Activated naive CD4-positive, alpha-beta T cell treated with anti-CD3 and anti-CD28 coated beads, Interleukin-2, amount 50 U/mL, for 24 hours (primary cell): ENCODE measurements at regions not wholly inside any gene's neighbourhood (a gene's known extent, or its start where the extent isn't known, plus 50 kb on each side); places are given as distances from the start of the nearest gene placed in this dataset.

ENCODE experiments used
- H3K27ac Mint-ChIP-seq: one replicate; pipeline ENCODE4 v1.8.0; 2021; ENCODE audit warnings: mild to moderate bottlenecking, mixed read lengths
- H3K27me3 Mint-ChIP-seq: one replicate; pipeline ENCODE4 v1.8.0; 2021; ENCODE audit warnings: mixed read lengths
- H3K36me3 Mint-ChIP-seq: one replicate; pipeline ENCODE4 v1.8.0; 2021; ENCODE audit warnings: mixed read lengths
- H3K4me1 Mint-ChIP-seq: one replicate; pipeline ENCODE4 v1.8.0; 2021; ENCODE audit warnings: mixed read lengths
- H3K4me3 Mint-ChIP-seq: one replicate; pipeline ENCODE4 v1.8.0; 2021; ENCODE audit warnings: mild to moderate bottlenecking, mixed read lengths
- H3K9me3 Mint-ChIP-seq: one replicate; pipeline ENCODE4 v1.8.0; 2021; ENCODE audit warnings: mixed read lengths

- H3K9me3 Mint-ChIP-seq: peaks cover 21% of the 10 kb centered on the region
- H3K27ac Mint-ChIP-seq: no peak overlapping the region
- H3K4me3 Mint-ChIP-seq: no peak overlapping the region
- peaks cover 1% of the 10 kb centered on the region for H3K27me3 Mint-ChIP-seq
- H3K4me1 Mint-ChIP-seq: no peaks in the 10 kb centered on the region
- H3K36me3 Mint-ChIP-seq: peaks cover 4% of the 10 kb centered on the region
These were observed 177.8 kb upstream of the RGPD4 start for GRCh38 chr2:107648781-107649404.

- no peaks in the 10 kb centered on the region for H3K27me3 Mint-ChIP-seq
- H3K4me1 Mint-ChIP-seq: no peaks in the 10 kb centered on the region
- no peak overlapping the region for H3K27ac Mint-ChIP-seq
- H3K9me3 Mint-ChIP-seq: peaks cover 11% of the 10 kb centered on the region
- no peaks in the 10 kb centered on the region for H3K36me3 Mint-ChIP-seq
- H3K4me3 Mint-ChIP-seq: no peak overlapping the region
These were observed 169.6 kb upstream of the RGPD4 start for GRCh38 chr2:107657049-107657448.

- H3K27ac Mint-ChIP-seq: no peak overlapping the region
- H3K9me3 Mint-ChIP-seq: peaks cover 11% of the 10 kb centered on the region
- H3K36me3 Mint-ChIP-seq: no peaks in the 10 kb centered on the region
- no peaks in the 10 kb centered on the region for H3K27me3 Mint-ChIP-seq
- no peaks in the 10 kb centered on the region for H3K4me1 Mint-ChIP-seq
- H3K4me3 Mint-ChIP-seq: no peak overlapping the region
These were observed 163.1 kb upstream of the RGPD4 start for GRCh38 chr2:107663632-107664031.

GRCh38 chr2:107669335-107669734, 157.4 kb upstream of the RGPD4 start:
- no peak overlapping the region for H3K27ac Mint-ChIP-seq
- no peak overlapping the region for H3K4me3 Mint-ChIP-seq
- H3K9me3 Mint-ChIP-seq: peaks cover 11% of the 10 kb centered on the region
- H3K27me3 Mint-ChIP-seq: no peaks in the 10 kb centered on the region
- H3K36me3 Mint-ChIP-seq: no peaks in the 10 kb centered on the region
- no peaks in the 10 kb centered on the region for H3K4me1 Mint-ChIP-seq

GRCh38 chr2:107681936-107682335, 144.8 kb upstream of the RGPD4 start:
- H3K27me3 Mint-ChIP-seq: no peaks in the 10 kb centered on the region
- H3K36me3 Mint-ChIP-seq: no peaks in the 10 kb centered on the region
- no peaks in the 10 kb centered on the region for H3K9me3 Mint-ChIP-seq
- no peaks in the 10 kb centered on the region for H3K4me1 Mint-ChIP-seq
- no peak overlapping the region for H3K4me3 Mint-ChIP-seq
- no peak overlapping the region for H3K27ac Mint-ChIP-seq

GRCh38 chr2:107684421-107684820, 142.3 kb upstream of the RGPD4 start:
- Mint-ChIP-seq H3K27me3 (peaks cover 1% of the 10 kb centered on the region), H3K27ac (no peak overlapping the region), H3K36me3 (no peaks in the 10 kb centered on the region), H3K4me3 (no peak overlapping the region), H3K9me3 (no peaks in the 10 kb centered on the region), H3K4me1 (no peaks in the 10 kb centered on the region)

- Mint-ChIP-seq H3K27me3 (peaks cover 1% of the 10 kb centered on the region), H3K27ac (no peak overlapping the region), H3K9me3 (no peaks in the 10 kb centered on the region), H3K36me3 (no peaks in the 10 kb centered on the region), H3K4me1 (no peaks in the 10 kb centered on the region), H3K4me3 (no peak overlapping the region)
These were observed 141.2 kb upstream of the RGPD4 start for GRCh38 chr2:107685421-107685986.

- no peak overlapping the region for H3K27ac Mint-ChIP-seq
- no peak overlapping the region for H3K4me3 Mint-ChIP-seq
- H3K9me3 Mint-ChIP-seq: no peaks in the 10 kb centered on the region
- H3K36me3 Mint-ChIP-seq: no peaks in the 10 kb centered on the region
- H3K27me3 Mint-ChIP-seq: peaks cover 1% of the 10 kb centered on the region
- H3K4me1 Mint-ChIP-seq: no peaks in the 10 kb centered on the region
These were observed 139.6 kb upstream of the RGPD4 start for GRCh38 chr2:107687073-107687472.

GRCh38 chr2:107688135-107688534, 138.6 kb upstream of the RGPD4 start:
- Mint-ChIP-seq H3K4me3 (no peak overlapping the region), H3K27ac (no peak overlapping the region), H3K27me3 (peaks cover 1% of the 10 kb centered on the region), H3K9me3 (no peaks in the 10 kb centered on the region), H3K4me1 (no peaks in the 10 kb centered on the region), H3K36me3 (no peaks in the 10 kb centered on the region)

GRCh38 chr2:107693604-107694003, 133.1 kb upstream of the RGPD4 start:
- Mint-ChIP-seq H3K27ac (no peak overlapping the region), H3K36me3 (no peaks in the 10 kb centered on the region), H3K27me3 (no peaks in the 10 kb centered on the region), H3K4me3 (no peak overlapping the region), H3K9me3 (no peaks in the 10 kb centered on the region), H3K4me1 (no peaks in the 10 kb centered on the region)

- H3K36me3 Mint-ChIP-seq: no peaks in the 10 kb centered on the region
- no peak overlapping the region for H3K27ac Mint-ChIP-seq
- no peaks in the 10 kb centered on the region for H3K27me3 Mint-ChIP-seq
- no peaks in the 10 kb centered on the region for H3K9me3 Mint-ChIP-seq
- no peaks in the 10 kb centered on the region for H3K4me1 Mint-ChIP-seq
- H3K4me3 Mint-ChIP-seq: no peak overlapping the region
These were observed 132.0 kb upstream of the RGPD4 start for GRCh38 chr2:107694667-107695066.

- Mint-ChIP-seq H3K4me1 (no peaks in the 10 kb centered on the region), H3K36me3 (no peaks in the 10 kb centered on the region), H3K27ac (no peak overlapping the region), H3K4me3 (no peak overlapping the region), H3K27me3 (no peaks in the 10 kb centered on the region), H3K9me3 (no peaks in the 10 kb centered on the region)
These were observed 129.3 kb upstream of the RGPD4 start for GRCh38 chr2:107697385-107697784.

- no peaks in the 10 kb centered on the region for H3K9me3 Mint-ChIP-seq
- H3K36me3 Mint-ChIP-seq: no peaks in the 10 kb centered on the region
- H3K27me3 Mint-ChIP-seq: no peaks in the 10 kb centered on the region
- H3K4me3 Mint-ChIP-seq: no peak overlapping the region
- H3K4me1 Mint-ChIP-seq: no peaks in the 10 kb centered on the region
- H3K27ac Mint-ChIP-seq: no peak overlapping the region
These were observed 127.8 kb upstream of the RGPD4 start for GRCh38 chr2:107698861-107699260.

- Mint-ChIP-seq H3K27ac (no peak overlapping the region), H3K9me3 (no peaks in the 10 kb centered on the region), H3K4me1 (no peaks in the 10 kb centered on the region), H3K36me3 (no peaks in the 10 kb centered on the region), H3K27me3 (no peaks in the 10 kb centered on the region), H3K4me3 (no peak overlapping the region)
These were observed 126.6 kb upstream of the RGPD4 start for GRCh38 chr2:107700073-107700472.

- peaks cover 4% of the 10 kb centered on the region for H3K4me1 Mint-ChIP-seq
- H3K4me3 Mint-ChIP-seq: no peak overlapping the region
- H3K36me3 Mint-ChIP-seq: no peaks in the 10 kb centered on the region
- H3K27me3 Mint-ChIP-seq: no peaks in the 10 kb centered on the region
- H3K27ac Mint-ChIP-seq: no peak overlapping the region
- peaks cover 9% of the 10 kb centered on the region for H3K9me3 Mint-ChIP-seq
These were observed 114.8 kb upstream of the RGPD4 start for GRCh38 chr2:107711941-107712340.

- Mint-ChIP-seq H3K27ac (no peak overlapping the region), H3K4me3 (peak overlapping the region; percentile 64), H3K9me3 (peaks cover 9% of the 10 kb centered on the region), H3K36me3 (no peaks in the 10 kb centered on the region), H3K27me3 (no peaks in the 10 kb centered on the region), H3K4me1 (peaks cover 4% of the 10 kb centered on the region)
These were observed 113.8 kb upstream of the RGPD4 start for GRCh38 chr2:107712857-107713256.

GRCh38 chr2:107717661-107718060, 109.0 kb upstream of the RGPD4 start:
- H3K36me3 Mint-ChIP-seq: no peaks in the 10 kb centered on the region

More at GRCh38 chr2:107717661-107718060, 109.0 kb upstream of the RGPD4 start:
- H3K4me3 Mint-ChIP-seq: no peak overlapping the region
- peaks cover 4% of the 10 kb centered on the region for H3K4me1 Mint-ChIP-seq
- no peaks in the 10 kb centered on the region for H3K9me3 Mint-ChIP-seq
- H3K27me3 Mint-ChIP-seq: peaks cover 1% of the 10 kb centered on the region
- H3K27ac Mint-ChIP-seq: no peak overlapping the region
